SU-DHL-6 (cell line): ENCODE measurements at regions not wholly inside any gene's neighbourhood (a gene's known extent, or its start where the extent isn't known, plus 50 kb on each side); places are given as distances from the start of the nearest gene placed in this dataset.

Experiments used
- CTCF ChIP-seq: fragments of 200-600 bp; sonication (generic); IDR thresholded peaks from one replicate; pipeline ENCODE4 v1.5.1; 2017; ENCODE audit warnings: antibody characterized with exemption, mild to moderate bottlenecking, low read length, moderate library complexity; ENCODE audit not compliant: insufficient read depth, poor library complexity, severe bottlenecking
- EZH2phosphoT487 ChIP-seq: fragments of 200-600 bp; sonication (generic), shearing (Covaris generic); conservative IDR thresholded peaks from 2 replicates; pipeline ENCODE4 v1.6.1; 2018; ENCODE audit warnings: mild to moderate bottlenecking, antibody characterized with exemption, low read length, moderate library complexity, mixed read lengths

- no peak for TF ChIP-seq CTCF
- TF ChIP-seq EZH2phosphoT487 = no peak
Measured at GRCh38 chr9:10753474-10753873, 140.7 kb upstream of the PTPRD start.
